Embryonic facial prominence (tissue), 1 donor: ENCODE measurements at regions not wholly inside any gene's neighbourhood (a gene's known extent, or its start where the extent isn't known, plus 50 kb on each side); places are given as distances from the start of the nearest gene placed in this dataset.
"Not testable (repeated sequence)": the region's sequence is repeated elsewhere in the genome, so short reads cannot be mapped to it uniquely, and the experiment has no call there.

Source experiments
- DNase-seq: peaks from one replicate; pipeline ENCODE4 v3.0.0-alpha.2; 2016; ENCODE audit errors: extremely low spot score

DNA sequence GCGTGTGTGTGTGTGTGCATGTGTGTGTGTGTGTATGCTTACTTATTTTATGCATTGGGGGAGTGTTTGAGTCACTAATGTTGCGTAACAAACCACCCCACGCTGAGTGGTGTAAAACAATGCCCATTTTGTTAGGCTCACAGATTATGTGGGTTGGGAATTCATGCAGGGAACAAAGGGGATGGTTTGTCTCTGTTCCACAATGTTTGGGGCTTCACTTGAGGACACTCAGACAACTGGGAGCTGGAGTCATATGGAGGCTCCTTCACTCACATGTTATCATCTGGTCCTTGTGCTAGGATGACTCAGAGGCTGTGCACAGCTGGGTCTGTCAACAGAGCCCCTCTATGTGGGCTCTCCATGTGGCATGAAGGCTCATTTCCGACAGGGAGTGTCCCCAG lies 51.3 kb upstream of the LARGE1 start:
- DNase-seq = no peak

DNA sequence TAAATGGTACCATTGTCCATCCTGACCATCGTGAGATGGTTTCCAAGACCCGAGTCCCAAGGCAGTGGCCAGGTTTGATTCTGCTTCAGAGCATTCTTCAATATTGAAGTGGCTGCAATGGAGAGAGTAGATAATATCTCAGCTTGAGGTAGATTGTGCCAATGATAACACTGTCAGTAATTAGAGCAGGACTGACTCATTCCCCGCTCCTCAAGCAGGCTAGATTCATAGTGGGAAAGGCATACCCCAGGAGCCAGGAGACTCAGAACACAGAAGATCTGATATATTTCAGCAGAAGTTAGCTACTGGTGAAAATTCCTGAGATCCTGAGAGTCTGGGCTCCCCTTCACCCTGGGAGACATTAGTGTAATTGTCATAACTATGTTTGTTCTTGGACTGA lies 55.6 kb upstream of the LARGE1 start:
- no peak for DNase-seq

GRCh38 chr22:33983558-33983957 lies 63.3 kb upstream of the LARGE1 start:
- no peak for DNase-seq

DNA sequence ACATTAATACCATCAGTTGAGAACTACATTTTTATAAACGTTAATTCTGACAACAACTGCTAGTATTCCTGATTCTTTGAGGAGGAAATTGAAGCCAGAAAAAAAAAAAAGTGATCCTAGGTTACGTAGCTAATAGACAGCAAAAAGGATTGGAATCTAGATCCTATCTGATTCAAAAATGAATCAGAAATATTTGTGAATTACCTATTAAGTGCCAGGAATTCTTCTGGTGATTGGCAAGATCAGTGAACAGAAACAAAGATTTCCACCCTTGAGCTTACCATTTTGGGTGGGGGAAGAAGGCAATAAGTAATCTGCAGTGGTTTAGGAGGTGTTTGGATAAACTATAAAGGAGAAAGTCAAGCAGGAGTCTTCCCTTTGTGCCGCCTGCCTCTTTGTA lies 63.9 kb upstream of the LARGE1 start:
- no peak for DNase-seq

DNA sequence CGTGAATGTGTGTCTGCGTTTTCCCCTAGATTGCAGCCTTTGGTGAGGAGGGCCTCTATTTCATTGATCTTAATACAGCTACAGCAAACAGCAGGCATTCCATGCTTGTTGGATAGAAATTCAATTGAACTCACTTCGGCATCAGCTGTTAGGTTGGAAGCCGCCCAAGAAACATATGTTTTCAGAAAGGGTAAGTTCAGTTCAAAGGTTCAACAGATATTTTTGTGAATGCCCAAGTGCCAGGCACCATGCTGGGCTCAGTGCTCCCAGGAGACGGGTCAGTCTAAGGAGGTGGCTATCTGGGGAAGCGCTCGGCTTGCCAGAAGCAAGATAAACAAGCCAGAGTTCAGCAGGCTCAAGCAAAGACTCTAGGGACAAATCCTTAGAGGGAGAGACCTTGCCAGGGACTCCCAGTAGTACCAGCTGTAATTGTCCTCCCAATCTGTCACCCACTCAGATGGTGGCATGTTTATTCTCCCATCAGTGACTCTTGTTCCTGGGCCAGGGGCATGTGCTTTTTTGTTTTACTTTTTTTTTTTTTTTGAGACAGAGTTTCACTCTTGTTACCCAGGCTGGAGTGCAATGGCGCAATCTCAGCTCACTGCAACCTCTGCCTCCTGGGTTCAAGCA lies 64.5 kb upstream of the LARGE1 start:
- no peak for DNase-seq

GRCh38 chr22:33985506-33985905 lies 65.2 kb upstream of the LARGE1 start:
- DNase-seq = no peak

DNA sequence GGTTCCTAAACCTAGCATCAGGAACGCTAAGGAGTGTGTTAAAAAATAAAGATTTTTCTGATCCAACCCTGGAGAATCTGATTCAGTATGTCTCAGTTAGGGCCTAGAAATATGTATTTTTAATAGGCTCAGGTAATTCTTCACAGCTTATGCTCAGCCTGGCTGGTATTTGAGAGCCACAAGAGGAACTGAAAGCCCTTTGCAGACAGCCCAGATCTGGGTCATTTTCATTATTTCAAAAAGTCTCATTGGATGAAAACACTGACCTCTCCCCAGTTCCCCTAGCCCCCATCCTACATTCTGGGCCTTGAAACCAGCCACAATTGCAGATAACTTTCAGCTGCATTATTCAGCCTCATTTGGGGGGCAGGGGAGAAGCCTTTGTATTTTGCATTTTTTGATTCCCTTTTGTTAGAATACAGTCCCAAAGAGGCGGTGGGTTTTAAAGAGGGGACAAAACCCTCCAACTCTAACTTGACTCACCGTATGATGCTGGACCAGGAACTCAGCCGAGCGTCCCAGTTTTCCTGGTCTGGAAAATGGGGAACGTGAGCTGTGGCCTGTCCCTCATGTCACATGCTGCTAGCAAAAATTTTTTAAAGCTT lies 66.0 kb upstream of the LARGE1 start:
- no peak for DNase-seq

- no peak for DNase-seq
These were observed 66.7 kb upstream of the LARGE1 start for GRCh38 chr22:33986954-33987353.

DNA sequence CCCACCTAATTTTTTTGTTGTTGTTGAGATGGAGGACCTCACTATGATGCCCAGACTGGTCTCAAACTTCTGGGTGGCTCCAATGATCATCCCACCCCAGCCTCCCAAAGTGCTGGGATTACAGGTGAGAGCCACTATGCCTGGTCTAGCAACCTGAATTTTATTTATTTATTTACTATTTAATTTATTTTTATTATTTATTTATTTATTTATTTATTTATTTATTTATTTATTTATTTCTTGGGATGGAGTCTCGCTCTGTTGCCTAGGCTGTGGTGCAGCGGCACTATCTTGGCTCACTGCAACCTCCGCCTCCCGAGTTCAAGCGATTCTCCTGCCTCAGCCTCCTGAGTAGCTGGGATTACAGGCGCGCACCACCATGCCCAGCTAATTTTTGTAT lies 69.0 kb upstream of the LARGE1 start:
- not testable (repeated sequence) for DNase-seq

DNA sequence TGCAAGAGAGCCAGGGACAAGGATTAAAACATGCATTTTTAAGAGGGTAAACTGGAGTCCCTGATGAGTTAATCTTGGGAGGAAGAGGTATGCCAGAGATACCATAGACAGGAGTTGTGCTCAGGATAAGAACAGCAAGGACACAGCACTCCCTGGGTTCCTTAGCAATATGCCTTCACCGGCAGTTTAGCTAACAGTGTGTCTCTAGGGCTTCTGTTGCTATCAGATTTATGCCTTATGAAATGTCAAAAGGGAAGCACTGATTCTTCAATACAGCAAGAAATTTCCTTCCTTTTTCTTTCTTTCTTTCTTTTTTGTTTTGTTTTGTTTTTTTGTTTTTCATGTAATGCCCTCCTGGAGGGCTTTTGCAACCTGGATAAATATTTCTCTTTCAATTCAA lies 71.3 kb upstream of the LARGE1 start:
- no peak for DNase-seq

DNA sequence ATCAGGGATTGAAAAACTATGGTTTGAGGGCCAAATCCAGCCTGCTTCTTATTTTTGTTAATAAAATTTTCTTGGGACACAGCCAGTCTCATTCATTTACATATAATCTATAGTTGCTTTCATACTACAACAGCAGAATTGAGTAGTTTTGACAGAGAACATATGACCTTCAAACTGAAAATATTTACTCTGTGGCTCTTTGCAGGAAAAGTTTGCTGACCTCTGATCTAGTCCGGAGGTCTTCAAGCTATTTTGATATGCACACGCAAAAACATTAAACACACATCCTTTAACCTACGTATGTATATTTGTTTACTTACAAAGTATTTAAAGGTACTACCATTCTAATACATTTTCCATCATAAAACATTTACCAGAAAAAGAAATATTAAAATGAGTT lies 76.5 kb upstream of the LARGE1 start:
- DNase-seq = no peak

- no peak for DNase-seq
These were observed 80.7 kb upstream of the LARGE1 start for GRCh38 chr22:34000879-34001526.

- DNase-seq = no peak
These were observed 81.6 kb upstream of the LARGE1 start for GRCh38 chr22:34001701-34002466.

DNA sequence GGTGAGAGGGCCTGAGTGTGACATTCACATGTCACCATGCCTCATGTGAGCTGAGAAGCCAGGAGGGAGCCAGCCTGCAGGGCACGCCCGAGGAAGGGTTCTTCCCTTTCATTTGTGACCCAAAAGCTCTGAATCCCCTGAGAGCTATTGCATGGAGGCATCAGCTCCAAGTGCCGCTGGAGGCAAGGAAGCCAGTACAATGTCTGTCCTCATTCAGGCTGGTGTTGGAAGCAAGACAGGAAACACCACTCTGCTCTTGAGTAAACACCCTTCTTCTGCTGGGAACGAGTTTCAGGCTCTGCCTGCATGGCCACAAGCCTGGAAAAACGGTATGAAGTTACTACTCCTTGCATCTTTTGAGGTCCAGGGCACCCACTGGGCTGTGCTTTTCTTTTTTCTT lies 83.8 kb upstream of the LARGE1 start:
- no peak for DNase-seq

DNA sequence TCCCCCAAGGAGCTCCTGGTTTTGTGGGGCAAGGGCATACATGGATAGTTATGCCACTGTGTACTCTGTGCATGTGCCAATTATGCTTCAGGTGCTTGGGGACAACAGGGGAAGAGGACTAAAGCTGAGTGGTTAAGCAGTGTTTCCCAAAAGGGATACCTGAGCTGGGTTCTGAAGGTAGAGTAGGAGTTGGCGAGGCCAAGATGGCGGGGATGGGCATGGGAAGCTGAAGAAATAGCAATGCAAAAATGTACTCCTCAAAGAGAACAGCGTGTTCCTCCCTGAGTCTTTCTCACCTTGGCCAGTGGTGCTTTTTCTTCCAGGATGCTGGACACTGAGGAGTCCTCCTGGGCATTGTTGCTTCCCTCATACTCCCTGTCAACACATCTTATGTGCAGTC lies 90.0 kb upstream of the LARGE1 start:
- no peak for DNase-seq

DNA sequence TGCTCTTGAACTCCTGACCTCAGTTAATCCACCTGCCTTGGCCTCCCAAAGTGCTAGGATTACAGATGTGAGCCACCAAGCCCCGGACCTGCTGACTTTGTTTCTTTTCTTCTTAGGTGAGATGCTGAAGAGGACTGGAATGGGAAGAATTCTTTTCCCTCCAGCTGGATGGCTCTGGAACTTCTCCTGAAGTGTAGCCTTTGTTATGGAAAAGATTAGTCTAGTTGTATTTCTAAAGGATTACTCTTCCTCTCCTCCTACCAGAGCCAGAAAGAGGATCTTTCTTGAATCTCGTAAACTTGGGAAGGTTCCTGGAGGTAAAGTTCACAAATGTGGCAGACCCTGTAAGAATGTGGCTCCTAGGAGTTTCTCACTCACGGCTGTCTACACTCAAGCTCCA lies 95.4 kb upstream of the LARGE1 start:
- DNase-seq = no peak

GRCh38 chr22:34017205-34017604 lies 96.9 kb upstream of the LARGE1 start:
- DNase-seq = no peak

DNA sequence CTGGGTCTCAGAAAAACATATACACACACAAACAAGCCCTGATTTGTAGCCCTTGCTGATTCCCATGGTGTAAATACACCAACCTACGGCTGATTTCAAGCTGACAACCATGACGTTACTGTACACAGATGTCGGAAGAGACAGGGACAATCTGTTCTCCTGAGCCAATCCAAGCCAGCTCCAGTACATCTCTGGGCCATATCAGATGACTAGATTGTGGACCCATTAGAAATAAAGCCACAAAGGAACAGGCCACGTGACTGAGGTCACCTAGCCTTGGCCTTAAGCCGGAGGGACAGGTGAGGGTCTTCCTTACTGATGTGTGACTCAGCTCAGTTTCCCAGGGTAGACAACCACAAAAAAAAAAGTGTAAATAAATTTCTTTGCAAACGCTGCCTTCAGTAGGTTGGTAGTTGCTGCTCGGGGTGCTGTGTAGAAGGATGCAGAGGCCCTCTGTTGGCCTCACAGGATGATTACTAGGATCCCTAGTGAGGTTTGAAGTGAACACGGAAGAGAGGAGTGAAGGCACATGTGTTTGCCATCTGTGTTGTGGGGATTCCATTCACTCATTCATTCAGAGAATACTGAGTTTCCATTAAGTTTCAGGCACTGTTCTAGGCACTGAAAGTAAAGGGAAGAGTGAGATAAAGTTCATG lies 99.0 kb upstream of the LARGE1 start:
- no peak for DNase-seq

- no peak for DNase-seq
These were observed 114.9 kb upstream of the LARGE1 start for GRCh38 chr22:34035209-34035608.

- DNase-seq = no peak
These were observed 116.7 kb upstream of the LARGE1 start for GRCh38 chr22:34036931-34037330.

DNA sequence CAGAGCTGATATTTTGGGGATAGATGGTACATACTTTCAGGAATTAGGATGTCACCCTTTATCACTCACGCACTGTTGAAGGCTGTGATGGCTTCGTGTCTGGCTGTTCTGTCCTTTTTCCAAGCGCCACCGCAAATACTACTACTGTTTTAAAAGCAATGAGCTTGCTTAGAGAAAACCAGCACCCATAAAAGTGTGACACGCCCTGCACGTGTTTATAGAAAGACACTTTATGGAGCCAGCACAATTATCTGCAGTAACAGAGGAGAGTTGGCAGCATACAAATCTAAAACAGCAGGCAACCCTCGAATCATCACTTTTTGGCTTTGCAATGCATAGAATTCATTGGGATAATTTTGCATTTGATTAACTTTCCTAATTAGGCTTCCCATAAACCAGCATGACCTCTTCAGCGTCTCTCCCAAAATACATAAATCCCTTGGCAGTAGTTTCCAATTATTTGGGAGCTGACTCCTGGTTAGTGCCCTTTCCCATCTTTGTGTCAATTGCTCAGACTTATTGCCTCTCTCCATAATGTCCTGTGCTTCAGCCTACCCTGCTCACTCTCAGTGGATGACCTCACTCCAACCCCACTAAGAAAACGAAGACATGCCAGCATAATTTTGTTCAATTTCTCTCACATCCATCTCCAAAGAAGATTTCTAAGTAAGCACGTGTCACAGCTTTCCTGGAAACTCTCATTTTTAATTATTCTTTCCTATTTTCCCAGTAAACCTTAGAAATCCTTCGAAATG lies 118.7 kb upstream of the LARGE1 start:
- no peak for DNase-seq

GRCh38 chr22:34045311-34045710 lies 125.0 kb upstream of the LARGE1 start:
- no peak for DNase-seq
